ENCODE measurements at regions not wholly inside any gene's neighbourhood (a gene's known extent, or its start where the extent isn't known, plus 50 kb on each side); places are given as distances from the start of the nearest gene placed in this dataset.

DNA sequence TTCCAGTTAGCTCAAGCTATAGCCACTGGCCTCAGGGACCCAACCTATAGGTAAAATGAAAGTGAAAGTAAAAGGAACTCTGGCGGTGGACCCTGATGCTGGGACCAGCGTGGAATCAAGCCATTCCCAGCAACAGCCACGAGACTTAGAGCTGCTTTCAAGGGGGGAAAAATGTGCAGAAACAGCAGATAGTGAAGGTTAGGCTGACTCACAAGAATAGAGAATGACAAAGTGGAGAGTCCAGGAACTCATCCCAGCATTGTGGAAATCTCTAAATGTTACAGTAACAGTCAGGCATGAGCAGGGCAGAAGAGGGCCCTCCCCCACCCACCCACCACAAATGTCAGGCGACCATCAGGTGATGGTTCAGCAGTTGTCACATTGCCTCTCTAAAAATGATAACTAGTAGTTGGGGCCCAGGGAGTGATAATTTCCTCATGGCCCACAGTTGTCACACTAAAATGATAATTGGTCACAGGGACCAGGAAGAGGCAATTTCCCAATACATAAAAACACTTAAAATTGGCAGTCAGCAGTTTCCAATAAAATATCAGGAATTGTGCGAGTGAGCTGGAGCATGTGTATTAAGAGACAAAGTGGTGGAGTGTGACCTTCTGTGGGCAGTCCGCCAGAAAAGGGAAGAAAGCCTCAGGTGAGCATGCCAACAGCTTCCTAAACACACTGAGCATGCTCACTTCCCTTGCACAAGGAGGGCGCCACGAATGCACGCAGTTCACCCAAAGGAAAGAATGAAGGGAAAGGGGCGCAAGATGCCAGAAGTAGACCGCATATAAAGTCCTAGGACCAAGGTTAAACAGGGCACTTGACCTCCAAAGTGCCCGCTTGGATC, 129.8 kb upstream of the PPP1R3A start:
- TF ChIP-seq, protein P1, sequence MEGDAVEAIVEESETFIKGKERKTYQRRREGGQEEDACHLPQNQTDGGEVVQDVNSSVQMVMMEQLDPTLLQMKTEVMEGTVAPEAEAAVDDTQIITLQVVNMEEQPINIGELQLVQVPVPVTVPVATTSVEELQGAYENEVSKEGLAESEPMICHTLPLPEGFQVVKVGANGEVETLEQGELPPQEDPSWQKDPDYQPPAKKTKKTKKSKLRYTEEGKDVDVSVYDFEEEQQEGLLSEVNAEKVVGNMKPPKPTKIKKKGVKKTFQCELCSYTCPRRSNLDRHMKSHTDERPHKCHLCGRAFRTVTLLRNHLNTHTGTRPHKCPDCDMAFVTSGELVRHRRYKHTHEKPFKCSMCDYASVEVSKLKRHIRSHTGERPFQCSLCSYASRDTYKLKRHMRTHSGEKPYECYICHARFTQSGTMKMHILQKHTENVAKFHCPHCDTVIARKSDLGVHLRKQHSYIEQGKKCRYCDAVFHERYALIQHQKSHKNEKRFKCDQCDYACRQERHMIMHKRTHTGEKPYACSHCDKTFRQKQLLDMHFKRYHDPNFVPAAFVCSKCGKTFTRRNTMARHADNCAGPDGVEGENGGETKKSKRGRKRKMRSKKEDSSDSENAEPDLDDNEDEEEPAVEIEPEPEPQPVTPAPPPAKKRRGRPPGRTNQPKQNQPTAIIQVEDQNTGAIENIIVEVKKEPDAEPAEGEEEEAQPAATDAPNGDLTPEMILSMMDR (IDR thresholded peaks at IDR 0.05), result no peak
- no peak for TF ChIP-seq POLR2A (IDR thresholded peaks at IDR 0.05)
